ENCODE measurements at regions not wholly inside any gene's neighbourhood (a gene's known extent, or its start where the extent isn't known, plus 50 kb on each side); places are given as distances from the start of the nearest gene placed in this dataset.

- no peak for TF ChIP-seq CTCF (IDR thresholded peaks at IDR 0.05; ENCODE audit: insufficient read depth, low read length)
- TF ChIP-seq POLR2AphosphoS5 (IDR thresholded peaks at IDR 0.05; ENCODE audit: low read depth), result no peak
Measured at GRCh38 chr5:91586232-91586631, 203.1 kb upstream of the ARRDC3 start.

Data from HL-60 (cell line).